Peyer's patch (tissue), 4 donors: ENCODE measurements at regions not wholly inside any gene's neighbourhood (a gene's known extent, or its start where the extent isn't known, plus 50 kb on each side); places are given as distances from the start of the nearest gene placed in this dataset.

Experiments used
- POLR2A ChIP-seq, 2 donors: fragments of 450-650 bp; IDR thresholded peaks; one replicate each; pipeline ENCODE4 v1.5.1; 2017; ENCODE audit warnings: antibody characterized with exemption in 2 of 2, mild to moderate bottlenecking in 2 of 2, moderate library complexity in 2 of 2
- TF ChIP-seq, protein P1 (sequence below), 6 experiments: fragments of 450-650 bp in 4 of 6; fragments of 200-600 bp in 2 of 6; sonication (generic) in 1 of 6; IDR thresholded peaks; one replicate each; pipeline ENCODE4 v1.5.1; 2017 to 2019; ENCODE audit warnings: antibody characterized with exemption in 6 of 6, mild to moderate bottlenecking in 3 of 6, moderate library complexity in 1 of 6

DNA sequence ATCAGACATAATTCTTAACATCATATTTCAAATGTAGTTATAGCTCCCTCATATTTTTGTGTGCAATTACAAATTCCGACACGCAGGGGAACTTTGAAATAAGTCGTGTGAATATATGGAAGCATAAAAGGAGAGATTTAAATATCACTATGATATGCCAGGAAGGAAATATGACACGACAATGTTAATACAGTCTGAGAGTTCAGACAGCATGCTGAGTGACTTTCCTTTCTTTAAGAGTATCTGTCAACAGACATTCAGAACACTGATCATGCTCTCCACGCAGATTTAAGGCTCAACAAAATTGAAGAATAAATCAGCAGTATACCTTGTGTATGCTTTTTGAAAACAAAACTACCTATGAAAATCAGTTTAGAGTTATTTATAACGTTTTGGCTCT lies 232.6 kb upstream of the CARD18 start:
- TF ChIP-seq, protein P1, sequence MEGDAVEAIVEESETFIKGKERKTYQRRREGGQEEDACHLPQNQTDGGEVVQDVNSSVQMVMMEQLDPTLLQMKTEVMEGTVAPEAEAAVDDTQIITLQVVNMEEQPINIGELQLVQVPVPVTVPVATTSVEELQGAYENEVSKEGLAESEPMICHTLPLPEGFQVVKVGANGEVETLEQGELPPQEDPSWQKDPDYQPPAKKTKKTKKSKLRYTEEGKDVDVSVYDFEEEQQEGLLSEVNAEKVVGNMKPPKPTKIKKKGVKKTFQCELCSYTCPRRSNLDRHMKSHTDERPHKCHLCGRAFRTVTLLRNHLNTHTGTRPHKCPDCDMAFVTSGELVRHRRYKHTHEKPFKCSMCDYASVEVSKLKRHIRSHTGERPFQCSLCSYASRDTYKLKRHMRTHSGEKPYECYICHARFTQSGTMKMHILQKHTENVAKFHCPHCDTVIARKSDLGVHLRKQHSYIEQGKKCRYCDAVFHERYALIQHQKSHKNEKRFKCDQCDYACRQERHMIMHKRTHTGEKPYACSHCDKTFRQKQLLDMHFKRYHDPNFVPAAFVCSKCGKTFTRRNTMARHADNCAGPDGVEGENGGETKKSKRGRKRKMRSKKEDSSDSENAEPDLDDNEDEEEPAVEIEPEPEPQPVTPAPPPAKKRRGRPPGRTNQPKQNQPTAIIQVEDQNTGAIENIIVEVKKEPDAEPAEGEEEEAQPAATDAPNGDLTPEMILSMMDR (IDR thresholded peaks at IDR 0.05) = no peak
- no peak for TF ChIP-seq POLR2A (IDR thresholded peaks at IDR 0.05)
